GM18502 (cell line): ENCODE measurements at regions not wholly inside any gene's neighbourhood (a gene's known extent, or its start where the extent isn't known, plus 50 kb on each side); places are given as distances from the start of the nearest gene placed in this dataset.
"Not testable (repeated sequence)": the region's sequence is repeated elsewhere in the genome, so short reads cannot be mapped to it uniquely, and the experiment has no call there.

Experiments
- ATAC-seq: cut with Tn5 transposase; IDR thresholded peaks from one replicate; pipeline ENCODE4 v1.9.1; 2021; ENCODE audit warnings: mild to moderate bottlenecking; ENCODE audit not compliant: unreplicated experiment, poor library complexity

GRCh38 chr4:124861761-124862160, 149.2 kb upstream of the ANKRD50 start:
- no peak for ATAC-seq

- peak; percentile 94 for ATAC-seq
These were observed 142.4 kb upstream of the ANKRD50 start for GRCh38 chr4:124854968-124855367.

GRCh38 chr4:124851741-124852140, 139.2 kb upstream of the ANKRD50 start:
- ATAC-seq: no peak

DNA sequence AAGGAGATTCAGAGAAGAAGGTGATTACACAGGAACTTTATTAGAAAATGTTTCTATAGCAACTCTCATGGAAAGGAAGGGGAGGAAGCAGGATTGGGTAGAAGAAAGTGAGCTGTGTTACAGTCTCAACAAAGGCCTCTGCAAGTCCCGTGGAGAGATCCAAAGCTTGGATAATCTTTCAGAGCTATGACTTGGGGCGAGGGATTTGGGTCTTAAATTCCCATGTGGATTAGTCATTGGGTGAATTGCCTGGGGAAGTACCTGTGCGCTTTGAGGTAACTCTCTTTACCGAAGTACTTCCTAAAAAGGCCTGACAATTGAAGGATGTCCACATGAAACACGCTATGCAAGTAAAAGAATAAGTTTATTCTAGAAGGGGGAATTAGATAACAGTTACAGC, 133.8 kb upstream of the ANKRD50 start:
- no peak for ATAC-seq

DNA sequence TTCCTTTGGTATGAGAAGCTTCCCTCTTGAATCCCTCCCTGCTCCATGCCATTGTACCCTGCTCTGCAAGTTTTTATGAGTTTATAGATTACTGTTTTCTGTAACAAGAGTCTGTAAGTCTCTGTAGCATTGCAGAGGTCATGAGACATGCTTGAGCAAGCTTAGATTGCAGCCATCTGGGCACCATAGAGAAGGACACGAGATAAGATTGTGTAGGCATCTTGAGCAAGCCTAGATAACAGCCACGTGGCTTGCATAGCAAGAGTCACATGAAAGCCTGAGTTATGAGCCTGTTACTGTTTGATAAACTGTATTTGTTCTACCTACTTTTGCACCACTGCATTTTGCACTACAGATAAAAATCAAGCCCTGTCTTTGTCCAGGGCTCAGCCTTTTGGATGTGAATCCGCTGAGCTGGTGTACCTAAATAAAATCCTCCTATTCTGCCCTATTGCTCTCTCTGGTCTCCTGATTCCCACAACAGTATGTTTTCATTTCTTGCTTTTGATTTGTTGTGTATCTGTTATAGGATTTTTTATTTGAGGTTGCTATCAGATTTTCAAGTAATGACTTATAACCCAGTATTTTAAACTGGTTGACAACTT, 127.4 kb upstream of the ANKRD50 start:
- ATAC-seq: no peak

GRCh38 chr4:124833831-124834505, 121.4 kb upstream of the ANKRD50 start:
- no peak for ATAC-seq

GRCh38 chr4:124828382-124828781, 115.8 kb upstream of the ANKRD50 start:
- ATAC-seq: no peak

DNA sequence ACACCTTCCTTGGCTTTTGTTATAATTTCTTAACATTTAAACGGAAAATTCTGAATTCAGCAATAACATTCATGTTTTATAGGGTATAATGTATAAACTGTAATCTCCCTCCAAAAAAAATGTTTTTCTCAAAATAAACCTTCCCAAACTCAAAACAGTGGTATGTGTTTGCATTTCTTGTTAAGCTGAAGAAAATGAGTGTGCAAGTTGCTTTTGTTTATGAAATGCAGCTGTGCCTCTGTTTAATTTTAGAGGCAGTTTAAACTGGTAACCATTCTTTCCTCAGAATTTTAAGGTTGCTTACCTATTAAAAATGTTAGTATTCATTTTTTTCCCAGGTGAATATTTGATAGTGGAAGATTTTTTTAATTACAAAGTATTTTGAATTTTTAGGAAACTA, 105.0 kb upstream of the ANKRD50 start:
- no peak for ATAC-seq

GRCh38 chr4:124812203-124812602, 99.7 kb upstream of the ANKRD50 start:
- ATAC-seq: not testable (repeated sequence)

- ATAC-seq: no peak
These were observed 98.3 kb upstream of the ANKRD50 start for GRCh38 chr4:124810827-124811226.

DNA sequence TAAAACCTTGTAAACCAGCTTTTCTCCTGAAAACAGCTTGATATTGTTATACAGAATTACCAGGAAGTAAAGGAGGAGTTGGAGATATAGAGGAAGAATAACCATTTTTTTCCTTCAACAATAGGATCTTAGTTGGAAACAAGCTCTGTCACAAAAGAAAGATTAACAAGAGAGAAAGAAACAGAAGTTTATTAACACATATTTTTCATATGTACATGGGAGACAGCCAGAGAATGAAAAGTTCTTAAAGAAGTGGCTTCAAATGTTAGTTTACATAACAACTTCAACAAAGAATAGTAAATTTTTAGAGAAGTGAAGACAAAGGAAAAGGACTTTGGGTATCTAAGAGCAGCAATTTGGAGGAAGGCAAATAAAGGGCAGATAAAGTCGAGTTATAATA, 94.9 kb upstream of the ANKRD50 start:
- ATAC-seq: no peak

DNA sequence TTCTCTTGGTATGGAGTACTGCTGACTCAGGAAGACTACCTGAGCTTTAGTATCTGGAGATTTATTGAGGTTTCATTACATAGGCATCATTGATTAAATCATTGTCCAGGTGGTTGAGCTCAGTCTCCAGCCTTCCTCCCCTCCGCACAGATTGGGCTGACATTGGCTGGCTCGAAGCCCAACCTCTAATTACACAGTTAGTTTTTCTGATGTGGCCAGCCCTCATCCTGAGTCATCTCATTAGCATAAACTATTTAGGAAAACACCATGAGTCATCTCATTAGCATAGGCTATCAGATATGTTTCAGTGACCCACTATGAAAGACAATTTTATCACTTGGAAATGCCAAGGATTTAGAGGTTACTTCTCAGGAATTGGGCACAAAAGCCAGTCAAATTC, 93.9 kb upstream of the ANKRD50 start:
- ATAC-seq: no peak

DNA sequence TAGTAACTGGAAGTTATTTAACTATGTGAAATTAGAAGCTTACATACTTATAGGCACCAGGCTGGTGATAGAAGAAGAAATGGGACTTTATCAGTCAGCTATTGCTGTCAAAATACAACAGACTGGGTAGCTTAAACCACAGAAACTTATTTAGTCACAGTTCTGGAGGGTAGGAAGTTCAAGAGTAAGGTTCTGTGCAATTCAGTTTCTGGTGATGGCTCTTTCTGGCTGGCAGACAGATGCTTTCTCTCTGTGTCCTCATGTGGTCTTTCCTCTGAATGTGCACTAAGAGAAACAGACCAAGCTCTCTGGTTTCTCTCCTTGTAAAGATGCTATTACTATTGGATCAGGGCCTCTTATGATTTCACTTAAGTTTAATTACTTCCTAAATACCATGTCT, 92.1 kb upstream of the ANKRD50 start:
- peak; percentile 83 for ATAC-seq

DNA sequence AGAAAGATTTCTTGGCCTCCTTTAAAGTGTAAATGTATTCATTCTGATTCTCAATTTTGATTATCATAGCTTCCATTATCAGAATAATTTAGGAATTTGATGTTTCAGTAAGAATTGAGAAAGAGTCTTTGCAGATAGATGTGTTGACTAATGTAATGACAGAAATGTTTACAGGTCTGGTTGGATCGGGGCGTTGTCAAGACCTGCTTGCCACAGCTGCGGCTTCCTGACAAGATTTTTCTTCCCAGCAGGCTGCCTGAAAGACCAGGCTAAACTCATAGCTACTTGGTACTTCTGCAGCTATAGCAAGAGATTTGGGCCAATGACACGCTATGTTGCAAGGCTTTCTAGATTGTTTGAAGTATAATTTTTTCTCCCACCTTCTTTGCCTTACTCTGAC, 91.5 kb upstream of the ANKRD50 start:
- peak; percentile 1 for ATAC-seq

GRCh38 chr4:124803641-124804040, 91.1 kb upstream of the ANKRD50 start:
- ATAC-seq: peak; percentile 66

- ATAC-seq: no peak
These were observed 90.5 kb upstream of the ANKRD50 start for GRCh38 chr4:124803026-124803425.

GRCh38 chr4:124797223-124797622, 84.7 kb upstream of the ANKRD50 start:
- no peak for ATAC-seq

- no peak for ATAC-seq
These were observed 77.9 kb upstream of the ANKRD50 start for GRCh38 chr4:124790471-124790870.

DNA sequence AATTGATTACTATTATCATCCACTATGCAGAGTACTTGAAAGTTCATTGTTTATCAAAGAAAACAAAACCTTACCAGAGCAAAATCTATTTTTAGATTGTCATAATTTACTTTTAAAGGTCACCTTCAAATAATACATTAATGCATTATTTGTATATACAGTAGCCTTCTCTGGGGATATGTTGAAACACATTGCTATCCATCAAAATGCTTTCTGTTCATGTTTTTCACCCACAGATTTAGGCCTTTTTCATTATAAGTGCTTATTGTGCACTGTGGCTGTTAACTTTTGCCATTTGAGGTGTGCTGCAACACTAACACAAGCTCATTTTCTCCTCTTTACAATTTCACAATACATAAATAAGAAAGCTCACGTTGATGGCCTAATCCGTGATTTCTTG, 74.1 kb upstream of the ANKRD50 start:
- no peak for ATAC-seq

DNA sequence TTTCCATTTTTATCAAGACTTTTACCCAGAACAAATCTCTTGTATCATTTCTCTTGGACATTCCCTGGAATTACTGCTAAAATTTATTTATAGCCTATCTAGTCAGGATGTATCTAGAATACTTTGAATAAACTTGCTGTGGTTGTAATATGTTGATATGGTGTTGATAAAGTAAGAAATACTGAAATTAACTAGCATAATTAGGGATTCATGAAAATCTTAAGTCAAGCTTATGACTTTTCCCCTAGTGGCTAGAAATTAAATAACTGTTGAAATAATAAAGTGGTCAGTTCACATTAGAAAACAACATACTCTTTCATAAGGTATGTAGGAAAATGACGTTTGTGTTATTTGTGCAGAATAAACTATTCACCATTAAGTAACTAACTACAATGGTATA, 73.1 kb upstream of the ANKRD50 start:
- no peak for ATAC-seq

DNA sequence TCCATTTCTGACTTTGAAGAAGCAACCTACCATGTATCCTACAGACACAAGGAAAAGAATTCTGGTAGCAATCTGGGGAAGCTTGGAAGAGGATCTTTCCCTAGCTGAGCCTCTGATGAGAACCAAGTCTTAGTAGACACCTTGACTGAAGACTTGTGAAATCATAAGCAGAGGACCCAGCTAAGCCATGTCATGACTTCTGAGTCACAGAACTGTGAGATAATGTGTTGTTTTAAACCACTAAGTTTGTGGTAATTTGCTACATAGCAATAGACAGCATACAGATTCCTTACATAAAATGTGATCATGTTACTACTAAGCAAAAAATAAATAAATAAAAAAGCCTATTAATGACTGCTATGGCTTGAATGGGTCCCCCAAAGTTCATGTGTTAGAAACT, 71.3 kb upstream of the ANKRD50 start:
- ATAC-seq: no peak

DNA sequence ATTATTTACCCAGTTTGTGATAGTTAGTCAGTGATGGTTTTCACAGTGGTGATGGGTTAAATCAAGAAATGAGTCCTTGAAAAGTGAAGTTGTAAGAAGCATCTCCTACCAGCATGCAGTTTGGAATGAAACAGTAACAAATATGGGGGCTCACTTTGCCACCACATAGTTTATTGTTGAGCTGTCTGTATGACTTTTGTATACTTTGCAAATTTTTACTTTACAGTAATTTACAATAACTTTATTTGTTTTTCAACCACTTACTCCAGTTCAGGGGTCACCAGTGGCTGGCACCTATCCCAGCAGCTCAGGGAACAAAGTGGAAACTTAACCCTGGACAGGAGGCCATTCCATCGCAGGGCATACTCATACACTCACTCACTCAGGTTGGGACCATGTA, 64.5 kb upstream of the ANKRD50 start:
- ATAC-seq: no peak
